GM12872 (cell line): ENCODE measurements at regions not wholly inside any gene's neighbourhood (a gene's known extent, or its start where the extent isn't known, plus 50 kb on each side); places are given as distances from the start of the nearest gene placed in this dataset.

Source experiments
- CTCF ChIP-seq: IDR thresholded peaks from 3 replicates; pipeline ENCODE4 v1.5.1; 2011; ENCODE audit warnings: low read depth, mild to moderate bottlenecking, low read length, moderate library complexity; ENCODE audit not compliant: insufficient read depth

GRCh38 chr2:6069381-6069780 lies 377.2 kb downstream of the SOX11 start:
- TF ChIP-seq CTCF = no peak

- no peak for TF ChIP-seq CTCF
Observed at GRCh38 chr2:6071519-6071918, 379.3 kb downstream of the SOX11 start.

- no peak for TF ChIP-seq CTCF
Observed at GRCh38 chr2:6072276-6072675, 380.1 kb downstream of the SOX11 start.

GRCh38 chr2:6072768-6073167 lies 380.6 kb downstream of the SOX11 start:
- no peak for TF ChIP-seq CTCF

- TF ChIP-seq CTCF = no peak
Observed at GRCh38 chr2:6073191-6074088, 381.3 kb downstream of the SOX11 start.

GRCh38 chr2:6074089-6074643 lies 382.0 kb downstream of the SOX11 start:
- no peak for TF ChIP-seq CTCF

GRCh38 chr2:6077585-6077984 lies 385.4 kb downstream of the SOX11 start:
- no peak for TF ChIP-seq CTCF
